Activated T-helper 1 cell treated with anti-CD3 and anti-CD28 coated beads, Interleukin-12 subunit alpha, Interleukin-12 subunit beta, Interleukin-2, Interleukin-4 antibody, amounts not matched to agents 30 ng/mL and 10 ng/mL and 1 ng/mL, durations not matched to agents 14 hours and 24 hours and 36 hours (primary cell): ENCODE measurements at regions not wholly inside any gene's neighbourhood (a gene's known extent, or its start where the extent isn't known, plus 50 kb on each side); places are given as distances from the start of the nearest gene placed in this dataset.
"Not testable (repeated sequence)": the region's sequence is repeated elsewhere in the genome, so short reads cannot be mapped to it uniquely, and the experiment has no call there.

Source experiments
- DNase-seq: peaks from one replicate; pipeline ENCODE4 v3.0.0; 2021; ENCODE audit warnings: low spot score
- H3K27ac Mint-ChIP-seq: one replicate; pipeline ENCODE4 v1.8.0; 2021; ENCODE audit warnings: mild to moderate bottlenecking, mixed read lengths
- H3K27me3 Mint-ChIP-seq: one replicate; pipeline ENCODE4 v1.8.0; 2022; ENCODE audit warnings: mild to moderate bottlenecking, moderate library complexity, mixed read lengths; ENCODE audit not compliant: insufficient read depth
- H3K36me3 Mint-ChIP-seq: one replicate; pipeline ENCODE4 v1.8.0; 2021; ENCODE audit warnings: low read depth, mixed read lengths
- H3K4me1 Mint-ChIP-seq: one replicate; pipeline ENCODE4 v1.8.0; 2021; ENCODE audit warnings: low read depth, mixed read lengths
- H3K4me3 Mint-ChIP-seq: one replicate; pipeline ENCODE4 v1.8.0; 2021; ENCODE audit warnings: mild to moderate bottlenecking, moderate library complexity, mixed read lengths
- H3K9me3 Mint-ChIP-seq: one replicate; pipeline ENCODE4 v1.8.0; 2021; ENCODE audit warnings: mixed read lengths
- intact Hi-C: fragments of 100-400 bp; cut with micrococcal nuclease; formaldehyde crosslinking; loops from one replicate; pipeline ENCODE4 v1.15.1; 2024

- Mint-ChIP-seq H3K27me3 (no peaks in the 10 kb centered on the region), H3K4me3 (no peak overlapping the region), H3K36me3 (no peaks in the 10 kb centered on the region), H3K4me1 (no peaks in the 10 kb centered on the region), H3K27ac (no peak overlapping the region), H3K9me3 (peaks cover 12% of the 10 kb centered on the region)
- DNase-seq, result no peak
- intact Hi-C loops, result no loop called here
Measured at GRCh38 chr1:163604321-163604720, 282.6 kb downstream of the NUF2 start.

GRCh38 chr1:163604896-163605295, 283.1 kb downstream of the NUF2 start:
- H3K9me3 Mint-ChIP-seq, result peaks cover 12% of the 10 kb centered on the region

DNA sequence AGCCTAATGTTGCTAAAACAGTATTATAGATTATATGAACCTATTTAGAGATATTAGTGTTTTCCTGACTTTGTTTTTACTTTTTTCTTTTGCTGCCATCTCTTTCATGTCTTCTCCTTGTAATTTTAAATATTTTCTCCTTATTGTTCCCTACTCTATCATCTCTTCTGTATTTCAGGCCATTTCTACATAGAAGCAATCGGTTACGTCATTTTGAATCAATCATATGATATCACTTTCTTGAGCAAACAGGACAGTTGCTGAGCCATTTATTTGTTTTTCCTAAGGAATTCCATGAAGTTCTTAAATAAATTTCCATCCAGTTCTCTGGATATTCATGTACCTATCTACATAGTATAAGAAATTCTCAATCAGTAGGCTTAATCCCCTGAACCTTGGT, 287.2 kb downstream of the NUF2 start:
- no peaks in the 10 kb centered on the region for H3K36me3 Mint-ChIP-seq
- H3K27me3 Mint-ChIP-seq, result no peaks in the 10 kb centered on the region
- no peak for DNase-seq
- H3K27ac Mint-ChIP-seq, result no peak overlapping the region
- no peaks in the 10 kb centered on the region for H3K9me3 Mint-ChIP-seq
- no peaks in the 10 kb centered on the region for H3K4me1 Mint-ChIP-seq
- no peak overlapping the region for H3K4me3 Mint-ChIP-seq
- intact Hi-C loops, result no loop called here

More at GRCh38 chr1:163604896-163605295, 283.1 kb downstream of the NUF2 start:
- no peaks in the 10 kb centered on the region for H3K4me1 Mint-ChIP-seq
- intact Hi-C loops, result no loop called here
- H3K4me3 Mint-ChIP-seq, result no peak overlapping the region
- H3K36me3 Mint-ChIP-seq, result no peaks in the 10 kb centered on the region
- H3K27ac Mint-ChIP-seq, result no peak overlapping the region
- DNase-seq, result no peak
- no peaks in the 10 kb centered on the region for H3K27me3 Mint-ChIP-seq

DNA sequence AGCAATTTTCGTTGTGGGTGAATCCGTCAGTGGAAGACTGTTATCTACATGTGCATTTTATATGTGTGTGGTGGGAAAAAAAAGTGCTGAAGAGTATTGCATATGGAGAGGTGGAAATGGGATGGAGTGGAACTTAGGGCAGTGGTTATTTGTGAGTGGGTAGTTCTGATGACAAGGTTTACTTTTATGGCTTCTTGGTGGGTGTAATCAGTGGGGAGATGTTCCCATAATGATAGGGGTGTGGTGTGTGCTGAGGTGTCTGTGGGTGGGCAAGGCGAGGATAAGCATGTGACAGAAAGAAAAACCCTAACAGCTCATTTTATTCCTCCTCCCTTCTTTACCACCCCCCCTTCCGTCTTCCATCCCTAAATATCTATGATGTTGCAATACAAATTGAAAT, 288.1 kb downstream of the NUF2 start:
- Mint-ChIP-seq H3K9me3 (no peaks in the 10 kb centered on the region), H3K36me3 (no peaks in the 10 kb centered on the region), H3K4me3 (no peak overlapping the region), H3K4me1 (no peaks in the 10 kb centered on the region), H3K27ac (no peak overlapping the region), H3K27me3 (no peaks in the 10 kb centered on the region)
- DNase-seq, result no peak
- intact Hi-C loops, result no loop called here

DNA sequence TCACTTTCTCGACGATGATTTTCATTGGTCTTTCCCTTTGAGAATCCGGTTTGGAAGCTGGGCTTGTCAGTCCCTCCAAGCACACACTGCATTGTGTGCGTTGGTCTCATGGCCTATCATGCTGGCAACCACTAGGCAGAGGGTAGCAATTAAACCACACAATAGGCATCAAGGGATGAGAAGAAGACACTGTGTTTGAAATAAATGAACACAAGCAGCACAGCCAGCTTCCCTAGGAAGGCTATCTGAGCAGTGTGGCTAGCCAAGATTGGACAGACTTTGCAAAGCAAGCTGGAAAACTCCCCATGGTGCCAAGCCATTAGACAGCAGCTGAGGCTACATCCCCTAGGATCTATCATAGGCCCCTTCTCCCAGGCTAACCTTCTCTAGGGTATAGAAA, 288.7 kb downstream of the NUF2 start:
- intact Hi-C loops, result no loop called here
- H3K4me1 Mint-ChIP-seq, result no peaks in the 10 kb centered on the region
- H3K4me3 Mint-ChIP-seq, result no peak overlapping the region
- no peak overlapping the region for H3K27ac Mint-ChIP-seq
- H3K9me3 Mint-ChIP-seq, result no peaks in the 10 kb centered on the region
- no peaks in the 10 kb centered on the region for H3K27me3 Mint-ChIP-seq
- H3K36me3 Mint-ChIP-seq, result no peaks in the 10 kb centered on the region
- DNase-seq, result no peak

DNA sequence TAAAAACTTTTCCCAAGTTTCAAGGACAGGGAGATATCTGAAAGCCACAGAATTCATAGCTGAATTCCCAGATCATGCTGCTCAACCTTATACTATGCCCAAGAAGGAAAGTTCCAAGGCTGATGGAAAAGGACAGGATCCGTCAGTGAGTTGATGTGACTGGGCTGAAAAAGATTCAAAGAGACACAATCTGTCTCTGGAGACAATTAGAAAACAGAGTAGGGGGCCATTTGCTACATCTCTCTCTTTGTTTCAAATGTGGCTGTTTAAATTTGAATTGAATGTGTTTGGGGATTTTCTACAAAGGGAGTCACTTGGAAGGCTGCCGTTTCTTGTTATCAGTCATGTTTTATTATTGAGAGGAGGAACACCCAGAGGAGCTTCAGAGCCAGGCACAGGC, 292.6 kb downstream of the NUF2 start:
- Mint-ChIP-seq H3K4me3 (no peak overlapping the region), H3K4me1 (no peaks in the 10 kb centered on the region), H3K27me3 (no peaks in the 10 kb centered on the region), H3K36me3 (no peaks in the 10 kb centered on the region), H3K9me3 (no peaks in the 10 kb centered on the region), H3K27ac (no peak overlapping the region)
- no peak for DNase-seq
- intact Hi-C loops, result no loop called here

DNA sequence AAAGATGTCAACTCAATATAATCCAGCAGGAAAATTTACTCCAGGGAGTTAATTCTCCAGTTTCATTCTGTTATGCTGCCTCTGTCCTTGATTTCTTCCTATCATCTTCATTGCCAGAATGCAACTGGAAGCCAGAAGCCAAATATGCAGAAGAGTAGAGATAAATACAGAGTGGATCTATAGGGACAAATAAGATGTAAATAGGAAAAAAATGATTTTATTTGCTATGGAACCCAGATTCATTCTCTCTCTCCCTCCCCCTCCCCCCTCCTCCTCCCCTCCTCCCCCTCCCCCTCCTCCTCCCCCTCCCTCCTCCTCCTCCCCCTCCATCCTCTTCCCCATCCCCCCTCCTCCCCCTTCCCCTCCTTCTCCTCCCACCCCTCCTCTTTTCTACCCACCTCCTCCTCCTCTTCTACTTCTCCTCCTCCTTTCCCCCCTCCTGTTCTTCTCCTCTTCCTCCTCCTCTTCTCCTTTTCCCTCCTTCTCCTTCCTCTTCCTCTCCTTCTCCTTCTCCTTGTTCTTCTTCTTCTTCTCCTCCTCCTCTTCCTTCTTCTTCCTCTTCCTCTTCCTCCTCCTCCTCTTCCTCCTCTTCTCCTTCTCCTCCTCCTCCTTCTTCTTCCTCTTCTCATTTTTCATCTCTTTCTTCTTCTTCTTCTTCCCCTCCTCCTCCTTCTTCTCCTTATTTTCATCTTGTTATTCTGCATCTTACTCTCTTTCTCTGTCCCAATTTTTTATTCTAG, 306.4 kb downstream of the NUF2 start:
- Mint-ChIP-seq H3K36me3 (no peaks in the 10 kb centered on the region), H3K9me3 (peaks cover 16% of the 10 kb centered on the region), H3K27me3 (no peaks in the 10 kb centered on the region), H3K27ac (no peak overlapping the region), H3K4me1 (no peaks in the 10 kb centered on the region), H3K4me3 (no peak overlapping the region)
- DNase-seq, result no peak
- intact Hi-C loops, result no loop called here

GRCh38 chr1:163632269-163632668, 310.5 kb downstream of the NUF2 start:
- intact Hi-C loops, result no loop called here
- Mint-ChIP-seq H3K27me3 (no peaks in the 10 kb centered on the region), H3K4me3 (no peak overlapping the region), H3K9me3 (peaks cover 21% of the 10 kb centered on the region), H3K27ac (no peak overlapping the region), H3K4me1 (no peaks in the 10 kb centered on the region), H3K36me3 (no peaks in the 10 kb centered on the region)
- no peak for DNase-seq

- H3K4me1 Mint-ChIP-seq, result no peaks in the 10 kb centered on the region
- no peak overlapping the region for H3K4me3 Mint-ChIP-seq
- no peak for DNase-seq
- no peak overlapping the region for H3K27ac Mint-ChIP-seq
- H3K27me3 Mint-ChIP-seq, result no peaks in the 10 kb centered on the region
- intact Hi-C loops, result no loop called here
- peaks cover 25% of the 10 kb centered on the region for H3K9me3 Mint-ChIP-seq
- no peaks in the 10 kb centered on the region for H3K36me3 Mint-ChIP-seq
Measured at GRCh38 chr1:163633366-163633765, 311.6 kb downstream of the NUF2 start.

GRCh38 chr1:163645676-163646075, 323.9 kb downstream of the NUF2 start:
- H3K9me3 Mint-ChIP-seq, intact Hi-C loops, H3K27ac Mint-ChIP-seq, H3K27me3 Mint-ChIP-seq, H3K36me3 Mint-ChIP-seq, H3K4me1 Mint-ChIP-seq, H3K4me3 Mint-ChIP-seq, DNase-seq: not testable (repeated sequence)

- Mint-ChIP-seq H3K9me3 (peaks cover 5% of the 10 kb centered on the region), H3K4me3 (no peak overlapping the region), H3K36me3 (no peaks in the 10 kb centered on the region), H3K4me1 (no peaks in the 10 kb centered on the region), H3K27me3 (no peaks in the 10 kb centered on the region), H3K27ac (no peak overlapping the region)
- DNase-seq, result no peak
- intact Hi-C loops, result no loop called here
Measured at GRCh38 chr1:163650624-163651023, 328.9 kb downstream of the NUF2 start.

GRCh38 chr1:163652441-163652840, 330.7 kb downstream of the NUF2 start:
- Mint-ChIP-seq H3K27ac (no peak overlapping the region), H3K9me3 (peaks cover 5% of the 10 kb centered on the region), H3K4me3 (no peak overlapping the region), H3K36me3 (no peaks in the 10 kb centered on the region), H3K4me1 (no peaks in the 10 kb centered on the region), H3K27me3 (no peaks in the 10 kb centered on the region)
- no peak for DNase-seq
- intact Hi-C loops, result no loop called here

DNA sequence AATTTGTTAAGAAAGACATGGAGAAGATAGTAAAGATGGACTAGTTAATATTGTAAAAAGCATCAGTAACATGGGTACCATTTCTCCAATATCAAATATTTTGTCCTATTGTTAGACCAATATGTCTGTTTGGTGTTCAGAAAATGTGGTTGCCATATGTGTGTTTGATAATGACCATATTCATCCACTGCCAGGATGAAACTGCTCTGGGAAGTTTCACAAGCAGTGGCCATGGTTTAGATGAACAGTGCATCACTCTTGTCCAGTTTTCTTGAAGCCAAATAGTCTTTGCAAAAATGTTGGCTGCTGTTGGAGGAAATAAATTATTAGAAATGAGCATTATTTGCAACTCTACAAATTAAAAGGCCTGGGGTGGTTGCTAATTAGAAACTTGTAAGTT, 333.8 kb downstream of the NUF2 start:
- no peaks in the 10 kb centered on the region for H3K36me3 Mint-ChIP-seq
- DNase-seq, result no peak
- no peak overlapping the region for H3K27ac Mint-ChIP-seq
- no peaks in the 10 kb centered on the region for H3K27me3 Mint-ChIP-seq
- intact Hi-C loops, result no loop called here
- H3K4me3 Mint-ChIP-seq, result no peak overlapping the region
- H3K9me3 Mint-ChIP-seq, result peaks cover 4% of the 10 kb centered on the region
- no peaks in the 10 kb centered on the region for H3K4me1 Mint-ChIP-seq
